H9 (cell line): ENCODE measurements at regions not wholly inside any gene's neighbourhood (a gene's known extent, or its start where the extent isn't known, plus 50 kb on each side); places are given as distances from the start of the nearest gene placed in this dataset.
A peak's percentile ranks its signal among the peaks of the same experiment; 100 is the strongest.

Experiments used
- DNase-seq: peaks from one replicate; pipeline ENCODE4 v3.0.0-alpha.2; 2017
- H2AFZ ChIP-seq: one replicate; pipeline ENCODE4 v1.6.1; 2013; ENCODE audit warnings: mild to moderate bottlenecking, low read length, control low read depth, moderate library complexity
- H2AK5ac ChIP-seq: 2 replicates; pipeline ENCODE4 v1.6.1; 2013; ENCODE audit warnings: low read length, control low read depth, mixed read lengths; ENCODE audit not compliant: insufficient read length
- H2BK120ac ChIP-seq: one replicate; pipeline ENCODE4 v1.6.1; 2013; ENCODE audit warnings: low read depth, mild to moderate bottlenecking, low read length, control low read depth, inconsistent platforms; ENCODE audit not compliant: poor library complexity, severe bottlenecking
- H2BK12ac ChIP-seq: 2 replicates; pipeline ENCODE4 v1.6.1; 2013; ENCODE audit warnings: low read length, control low read depth, mixed read lengths, low read depth; ENCODE audit not compliant: insufficient read length
- H2BK15ac ChIP-seq: 2 replicates; pipeline ENCODE4 v1.6.1; 2013; ENCODE audit warnings: low read depth, low read length, control low read depth
- H2BK20ac ChIP-seq: one replicate; pipeline ENCODE4 v1.6.1; 2013; ENCODE audit warnings: low read depth, mild to moderate bottlenecking, low read length, control low read depth, inconsistent platforms; ENCODE audit not compliant: poor library complexity, severe bottlenecking
- H2BK5ac ChIP-seq: 2 replicates; pipeline ENCODE4 v1.6.1; 2013; ENCODE audit warnings: low read length, control low read depth, mixed read lengths; ENCODE audit not compliant: insufficient read length
- H3K14ac ChIP-seq: 2 replicates; pipeline ENCODE4 v1.6.1; 2013; ENCODE audit warnings: low read length, control low read depth; ENCODE audit not compliant: insufficient read depth
- H3K18ac ChIP-seq: 2 replicates; pipeline ENCODE4 v1.6.1; 2013; ENCODE audit warnings: low read depth, mild to moderate bottlenecking, mixed read lengths, low read length, control low read depth; ENCODE audit not compliant: insufficient read length
- H3K23ac ChIP-seq: 2 replicates; pipeline ENCODE4 v1.6.1; 2013; ENCODE audit warnings: low read length, control low read depth, mixed read lengths, low read depth; ENCODE audit not compliant: insufficient read length
- H3K23me2 ChIP-seq: 2 replicates; pipeline ENCODE4 v1.6.1; 2013; ENCODE audit warnings: low read depth, mild to moderate bottlenecking, mixed read lengths, low read length, control low read depth; ENCODE audit not compliant: insufficient read length, poor library complexity, severe bottlenecking
- H3K27ac ChIP-seq: 2 replicates; pipeline ENCODE4 v1.5.1; 2013; ENCODE audit warnings: low read length, control low read depth, mixed read lengths, low read depth; ENCODE audit not compliant: insufficient read length
- H3K27me3 ChIP-seq: 2 replicates; pipeline ENCODE4 v1.6.1; 2013; ENCODE audit warnings: low read length, control low read depth, inconsistent platforms; ENCODE audit not compliant: insufficient read depth
- H3K4ac ChIP-seq: 2 replicates; pipeline ENCODE4 v1.6.1; 2013; ENCODE audit warnings: low read depth, mild to moderate bottlenecking, control low read depth, inconsistent platforms, low read length, moderate library complexity
- H3K4me1 ChIP-seq: 2 replicates; pipeline ENCODE4 v1.6.1; 2013; ENCODE audit warnings: low read length, control low read depth, inconsistent platforms; ENCODE audit not compliant: insufficient read depth
- H3K4me2 ChIP-seq: 2 replicates; pipeline ENCODE4 v1.6.1; 2013; ENCODE audit warnings: low read length, control low read depth, mixed read lengths; ENCODE audit not compliant: insufficient read length, insufficient read depth
- H3K56ac ChIP-seq: 2 replicates; pipeline ENCODE4 v1.6.1; 2013; ENCODE audit warnings: low read depth, mild to moderate bottlenecking, mixed read lengths, low read length, control low read depth; ENCODE audit not compliant: insufficient read length
- H3K79me1 ChIP-seq: 2 replicates; pipeline ENCODE4 v1.6.1; 2013; ENCODE audit warnings: low read depth, mild to moderate bottlenecking, moderate library complexity, low read length, control low read depth, inconsistent platforms; ENCODE audit not compliant: insufficient read depth, poor library complexity, severe bottlenecking
- H3K79me2 ChIP-seq: 2 replicates; pipeline ENCODE4 v1.6.1; 2013; ENCODE audit warnings: low read length, control low read depth, inconsistent platforms; ENCODE audit not compliant: insufficient read depth
- H3K9ac ChIP-seq: 2 replicates; pipeline ENCODE4 v1.6.1; 2013; ENCODE audit warnings: low read length, control low read depth, mixed read lengths; ENCODE audit not compliant: insufficient read length; ENCODE audit errors: extremely low read depth
- H3K9me3 ChIP-seq: one replicate; pipeline ENCODE4 v1.6.1; 2013; ENCODE audit warnings: low read depth, low read length, inconsistent platforms; ENCODE audit not compliant: control insufficient read depth
- H3T11ph ChIP-seq: one replicate; pipeline ENCODE4 v1.6.1; 2013; ENCODE audit warnings: mild to moderate bottlenecking, low read length, control low read depth, inconsistent platforms
- H4K20me1 ChIP-seq: one replicate; pipeline ENCODE4 v1.6.1; 2013; ENCODE audit not compliant: control insufficient read depth, insufficient read length, insufficient read depth
- H4K5ac ChIP-seq: 2 replicates; pipeline ENCODE4 v1.6.1; 2013; ENCODE audit warnings: low read depth, mild to moderate bottlenecking, mixed read lengths, low read length, control low read depth; ENCODE audit not compliant: insufficient read length
- H4K8ac ChIP-seq: replicated peaks from 2 replicates; pipeline ENCODE4 v1.6.1; 2013; ENCODE audit warnings: low read length, control low read depth, mixed read lengths, low read depth; ENCODE audit not compliant: insufficient read length
- H4K91ac ChIP-seq: 2 replicates; pipeline ENCODE4 v1.6.1; 2013; ENCODE audit warnings: low read depth, mild to moderate bottlenecking, moderate library complexity, mixed read lengths, low read length, control low read depth; ENCODE audit not compliant: insufficient read length
- H3K27ac Mint-ChIP-seq, 3 experiments: 2 replicates in 2 of 3; 3 replicates in 1 of 3; pipeline ENCODE4 v1.8.0; 2020 to 2021; ENCODE audit warnings: mixed read lengths in 3 of 3, mild to moderate bottlenecking in 1 of 3, moderate library complexity in 1 of 3
- H3K27me3 Mint-ChIP-seq: 2 replicates; pipeline ENCODE4 v1.8.0; 2021; ENCODE audit warnings: low read depth, mild to moderate bottlenecking, moderate library complexity, mixed read lengths
- H3K36me3 Mint-ChIP-seq, 3 experiments: 2 replicates in 2 of 3; 3 replicates in 1 of 3; pipeline ENCODE4 v1.8.0; 2020 to 2021; ENCODE audit warnings: low read depth in 3 of 3, mixed read lengths in 3 of 3; ENCODE audit not compliant: insufficient read depth in 1 of 3
- H3K4me1 Mint-ChIP-seq, 2 experiments: 2 replicates each; pipeline ENCODE4 v1.8.0; 2020; ENCODE audit warnings: mixed read lengths in 2 of 2
- H3K4me3 Mint-ChIP-seq, 2 experiments: 2 replicates in 1 of 2; 3 replicates in 1 of 2; pipeline ENCODE4 v1.8.0; 2020 to 2021; ENCODE audit warnings: mild to moderate bottlenecking in 2 of 2, mixed read lengths in 2 of 2, moderate library complexity in 1 of 2
- H3K9me3 Mint-ChIP-seq, 2 experiments: 2 replicates in 1 of 2; 3 replicates in 1 of 2; pipeline ENCODE4 v1.8.0; 2020; ENCODE audit warnings: mild to moderate bottlenecking in 2 of 2, mixed read lengths in 2 of 2, moderate library complexity in 1 of 2
- CTCF ChIP-seq: fragments of 200-600 bp; sonication (generic); conservative IDR thresholded peaks from 3 replicates; pipeline ENCODE4 v1.8.0; 2021; ENCODE audit warnings: antibody characterized with exemption, mild to moderate bottlenecking
- WGBS: extraction: QIAGEN DNeasy Blood & Tissue Kit; methylation state at CpG from one replicate; pipeline ENCODE4 v1.1.7; 2013; ENCODE audit warnings: missing lambda C conversion rate, low lambda C conversion rate, mixed read lengths; ENCODE audit not compliant: insufficient read length; ENCODE audit errors: extremely low coverage; 5-methylcytosine and 5-hydroxymethylcytosine counted together

GRCh38 chr4:65195002-65195401 is 475.3 kb downstream of the EPHA5 start:
- Histone ChIP-seq H3K9ac (no peak overlapping the region), H3K4ac (no peak overlapping the region)
- no peak for TF ChIP-seq CTCF

More at GRCh38 chr4:65195002-65195401, 475.3 kb downstream of the EPHA5 start:
- DNase-seq = no peak
- H3K4me1 Mint-ChIP-seq = no peaks in the 10 kb centered on the region
- no peak overlapping the region for H4K91ac ChIP-seq
- no peaks in the 10 kb centered on the region for H3K79me2 ChIP-seq
- H3K18ac ChIP-seq = no peak overlapping the region
- H3K36me3 Mint-ChIP-seq = no peaks in the 10 kb centered on the region
- no peaks in the 10 kb centered on the region for H3K27me3 Mint-ChIP-seq
- H3K56ac ChIP-seq = no peak overlapping the region
- H3K4me2 ChIP-seq = no peak overlapping the region
- H2BK5ac ChIP-seq = no peak overlapping the region
- peak overlapping the region; percentile 10; the same call in 1 of the 2 replicates for H3K14ac ChIP-seq
- no peaks in the 10 kb centered on the region for H3K9me3 ChIP-seq
- no peak overlapping the region for H2BK15ac ChIP-seq
- H3K4me3 Mint-ChIP-seq = no peak overlapping the region
- WGBS = no CpG with 5 or more reads among the region's 2 CpGs
- no peak overlapping the region for H2AK5ac ChIP-seq
- no peaks in the 10 kb centered on the region for H3K23me2 ChIP-seq
- H3K27ac Mint-ChIP-seq = no peak overlapping the region
- no peaks in the 10 kb centered on the region for H3K4me1 ChIP-seq
- no peak overlapping the region for H2BK120ac ChIP-seq
- H4K8ac ChIP-seq = no peak overlapping the region
- no peaks in the 10 kb centered on the region for H4K20me1 ChIP-seq
- no peak overlapping the region for H4K5ac ChIP-seq
- no peaks in the 10 kb centered on the region for H3K27me3 ChIP-seq
- H3K23ac ChIP-seq = no peak overlapping the region
- H2AFZ ChIP-seq = no peak overlapping the region
- H2BK12ac ChIP-seq = no peak overlapping the region
- H3T11ph ChIP-seq = no peak overlapping the region
- no peaks in the 10 kb centered on the region for H3K79me1 ChIP-seq
- no peak overlapping the region for H3K27ac ChIP-seq
- H3K9me3 Mint-ChIP-seq = no peaks in the 10 kb centered on the region
- H2BK20ac ChIP-seq = no peak overlapping the region
